Bone marrow (tissue), 2 donors: ENCODE measurements at regions not wholly inside any gene's neighbourhood (a gene's known extent, or its start where the extent isn't known, plus 50 kb on each side); places are given as distances from the start of the nearest gene placed in this dataset.

ENCODE experiments used
- DNase-seq, 2 donors: peaks; one replicate each; lab custom pipeline; 2025; lab: John Stamatoyannopoulos, UW

DNA sequence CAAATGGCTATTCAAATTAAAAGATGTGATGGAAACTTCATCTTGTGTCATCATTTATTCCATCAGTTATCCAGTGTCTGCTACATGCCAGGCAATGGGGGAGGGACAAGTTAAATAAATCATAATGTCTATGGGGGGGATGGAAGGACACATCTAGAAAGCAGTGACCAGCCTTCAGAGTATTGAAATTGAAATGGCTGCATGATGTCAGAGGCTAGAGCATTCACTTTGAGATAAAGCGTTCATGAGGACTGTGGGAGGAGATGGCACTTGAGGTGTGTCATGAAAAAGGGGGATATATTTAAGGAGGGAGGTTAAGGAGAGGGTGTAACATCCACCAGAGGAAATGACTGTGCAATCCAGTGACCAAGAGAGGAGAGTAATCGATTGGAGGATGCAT lies 50.6 kb downstream of the SLIT2 start:
- no peak for DNase-seq

DNA sequence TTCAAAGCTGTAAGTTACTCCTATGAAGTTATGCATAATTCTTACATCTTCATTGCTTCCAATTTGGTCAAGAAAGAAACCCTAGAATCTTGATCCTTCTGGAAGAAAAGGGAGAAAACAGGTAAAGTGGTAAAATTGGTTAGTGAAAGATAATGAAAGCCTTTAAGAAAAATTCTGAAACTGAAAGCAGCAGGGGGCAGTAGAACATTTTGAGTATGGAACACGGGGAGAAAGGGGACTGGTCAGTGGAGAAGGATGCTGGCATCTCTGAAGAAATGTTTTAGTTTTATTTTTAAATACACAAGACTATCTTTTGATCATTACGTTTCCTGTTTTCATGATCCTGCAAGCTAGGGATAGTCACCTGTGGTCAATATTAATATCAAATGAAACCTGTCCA lies 54.3 kb downstream of the SLIT2 start:
- no peak for DNase-seq

DNA sequence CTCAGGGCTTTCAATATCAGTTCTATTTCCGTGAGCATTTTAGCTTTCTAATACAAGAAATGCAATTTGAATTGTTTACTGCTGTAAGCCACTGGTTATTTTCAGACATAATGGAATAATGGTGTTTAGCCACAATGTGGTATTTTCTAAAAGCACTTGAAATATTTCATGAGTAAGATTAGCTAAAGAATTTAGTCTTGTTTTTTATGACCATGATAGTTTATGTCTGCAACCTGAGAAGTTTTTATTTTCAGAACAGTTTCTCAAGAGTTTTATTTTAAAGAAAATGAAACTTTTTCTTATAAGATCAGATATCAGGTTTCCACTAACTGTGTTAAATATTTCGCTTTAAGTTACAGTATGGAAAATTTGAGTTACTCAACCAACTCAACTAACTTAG lies 60.2 kb downstream of the SLIT2 start:
- DNase-seq, result no peak

- DNase-seq, result no peak
Measured at GRCh38 chr4:20313237-20314030, 61.7 kb downstream of the SLIT2 start.

- no peak for DNase-seq
Measured at GRCh38 chr4:20317424-20317985, 65.8 kb downstream of the SLIT2 start.

DNA sequence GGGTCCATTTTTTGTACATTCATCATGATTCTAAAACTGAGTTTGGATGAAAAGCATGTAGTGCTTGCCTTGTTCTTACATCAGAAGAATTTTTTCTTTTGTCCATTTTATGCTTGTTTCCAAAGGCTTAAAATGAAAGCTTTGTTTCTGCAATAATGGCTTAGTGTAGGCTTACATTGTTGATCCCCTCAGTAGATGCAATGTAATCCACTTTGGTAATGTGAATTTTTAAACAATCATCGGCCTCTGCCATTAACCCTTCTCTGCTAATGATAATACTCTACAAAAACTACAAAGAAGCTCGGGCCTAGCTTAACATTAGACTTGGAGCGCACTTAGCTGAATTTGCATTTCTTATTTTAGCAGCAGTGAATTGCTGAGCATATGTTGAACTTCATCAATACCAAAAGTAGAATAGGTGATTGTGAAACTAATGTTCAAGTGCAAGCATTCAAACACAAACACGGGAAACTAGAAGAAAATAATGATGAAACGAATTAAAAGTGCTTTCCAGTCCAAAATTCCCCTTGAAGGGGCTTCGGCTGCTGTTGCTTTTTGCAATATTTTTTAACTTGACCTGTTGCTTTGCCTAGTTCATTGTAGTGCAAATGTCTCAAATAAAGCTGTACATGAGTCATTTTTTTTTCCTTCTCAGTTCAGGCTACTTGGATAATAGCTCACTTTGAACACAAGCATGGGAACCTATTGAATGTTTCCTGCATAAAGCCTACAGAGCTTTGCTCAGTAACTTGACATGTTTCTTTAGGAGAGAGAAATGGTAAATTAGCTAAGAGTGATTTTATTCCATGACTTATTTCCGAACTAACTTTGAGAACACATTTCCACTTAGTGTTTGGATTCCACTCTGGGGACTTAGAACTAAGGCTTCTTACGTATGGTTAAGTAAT lies 66.5 kb downstream of the SLIT2 start:
- DNase-seq, result no peak

DNA sequence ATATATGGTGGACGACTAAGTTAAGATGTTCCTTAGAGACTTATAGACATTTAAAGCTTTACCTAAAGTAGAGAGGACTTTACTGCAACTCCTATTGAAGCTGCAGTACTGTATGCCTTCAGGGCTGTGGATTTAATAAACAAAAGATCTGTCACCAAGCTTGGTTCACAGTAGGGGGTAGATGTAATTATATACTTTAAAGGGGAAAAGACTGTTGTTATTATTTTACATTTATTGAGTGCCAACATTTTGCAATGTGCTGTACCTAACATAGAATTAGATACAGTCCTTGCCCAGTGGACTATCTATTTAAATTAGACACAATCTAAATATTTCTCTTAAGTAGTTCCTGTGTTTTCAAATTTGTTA lies 67.2 kb downstream of the SLIT2 start:
- no peak for DNase-seq

DNA sequence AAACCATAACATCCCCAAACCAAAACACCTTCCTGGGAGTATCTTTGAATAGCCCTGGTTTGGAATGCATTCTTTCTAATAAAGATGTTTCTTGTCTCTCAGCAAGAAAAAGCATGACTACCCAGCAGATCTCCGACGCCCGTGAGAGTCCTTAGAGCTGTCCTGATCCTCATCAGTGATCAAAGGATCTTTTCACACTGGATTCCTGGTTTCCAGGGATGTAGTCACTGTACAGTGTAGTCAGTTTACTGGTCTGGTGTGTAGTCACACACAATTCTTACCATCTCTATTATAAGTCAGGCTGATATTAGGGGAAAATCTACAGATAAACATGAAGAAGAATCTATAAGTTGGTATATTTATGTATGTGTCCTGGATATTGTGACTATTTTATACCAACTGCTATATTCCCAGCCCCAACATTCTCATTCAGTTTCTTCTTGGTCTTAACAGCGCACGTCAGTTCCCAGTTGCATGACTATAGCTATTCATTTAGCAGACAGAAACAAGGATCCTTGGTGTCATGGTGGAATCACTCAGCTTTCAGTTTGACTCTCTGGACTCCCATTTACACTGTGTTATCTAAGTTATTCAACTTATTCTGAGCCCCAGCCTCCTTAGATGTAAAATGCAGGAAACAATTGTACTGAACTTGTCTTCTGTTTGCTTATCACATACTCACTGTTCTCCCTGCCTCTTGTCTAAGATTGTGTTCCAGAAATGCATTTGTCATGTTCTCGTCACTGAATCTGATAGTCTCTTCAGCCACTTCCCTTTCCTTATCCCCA lies 68.3 kb downstream of the SLIT2 start:
- no peak for DNase-seq

DNA sequence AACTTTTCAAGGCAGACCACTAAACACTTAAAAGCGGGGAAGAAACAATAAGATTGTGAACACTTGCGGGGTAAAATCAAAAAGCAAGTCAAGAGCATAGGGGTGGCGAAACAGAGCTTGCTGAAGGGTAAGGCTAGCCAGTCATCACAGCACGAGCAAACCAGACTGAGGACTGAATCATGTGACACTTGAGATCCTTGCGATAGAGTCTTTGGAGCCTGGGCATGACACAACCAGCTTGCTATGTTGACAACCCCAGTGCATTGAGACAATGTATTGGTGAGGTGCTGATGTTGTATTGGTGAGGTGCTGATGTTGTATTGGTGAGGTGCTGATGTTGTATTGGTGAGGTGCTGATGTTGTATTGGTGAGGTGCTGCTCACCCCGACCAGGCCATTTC lies 72.3 kb downstream of the SLIT2 start:
- no peak for DNase-seq

GRCh38 chr4:20326460-20326859 lies 74.8 kb downstream of the SLIT2 start:
- no peak for DNase-seq

DNA sequence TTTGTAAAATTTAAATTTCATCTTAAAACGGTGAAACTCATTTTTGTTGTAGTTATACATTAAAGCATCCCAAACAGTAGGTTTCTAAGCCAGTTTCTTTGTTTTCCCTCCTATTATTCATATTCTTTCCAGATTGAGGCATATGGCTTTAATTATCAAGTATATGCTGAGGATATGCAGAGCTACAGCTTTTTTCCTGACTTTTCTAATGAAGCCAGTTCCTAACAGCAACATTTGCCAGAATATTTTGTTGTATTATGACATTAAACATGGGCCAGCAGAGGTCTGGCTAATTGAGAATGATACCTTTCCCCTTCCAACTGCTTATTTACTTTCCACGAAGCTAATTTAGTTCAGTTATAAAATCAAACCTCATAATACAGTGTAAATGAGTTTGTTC lies 75.3 kb downstream of the SLIT2 start:
- DNase-seq, result no peak

DNA sequence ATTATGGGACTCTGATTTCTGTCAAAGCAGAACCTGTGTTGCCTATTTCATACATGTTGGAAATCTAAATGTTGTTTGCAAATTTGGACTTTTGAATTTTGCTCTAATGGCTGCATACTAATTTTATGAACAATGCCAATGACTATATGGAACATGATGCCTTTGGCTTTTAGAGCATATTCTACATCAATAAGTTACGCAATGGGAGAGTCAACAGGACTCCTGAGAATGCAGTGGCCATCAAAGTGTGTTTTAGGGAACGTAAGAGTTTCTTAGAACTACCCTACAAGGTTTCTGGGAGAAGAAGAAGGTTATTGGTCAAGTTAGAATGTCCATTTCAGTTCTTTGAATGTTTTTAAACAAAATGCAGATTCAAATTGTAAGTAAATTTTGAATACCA lies 76.1 kb downstream of the SLIT2 start:
- DNase-seq, result no peak

GRCh38 chr4:20331642-20332041 lies 79.9 kb downstream of the SLIT2 start:
- no peak for DNase-seq

DNA sequence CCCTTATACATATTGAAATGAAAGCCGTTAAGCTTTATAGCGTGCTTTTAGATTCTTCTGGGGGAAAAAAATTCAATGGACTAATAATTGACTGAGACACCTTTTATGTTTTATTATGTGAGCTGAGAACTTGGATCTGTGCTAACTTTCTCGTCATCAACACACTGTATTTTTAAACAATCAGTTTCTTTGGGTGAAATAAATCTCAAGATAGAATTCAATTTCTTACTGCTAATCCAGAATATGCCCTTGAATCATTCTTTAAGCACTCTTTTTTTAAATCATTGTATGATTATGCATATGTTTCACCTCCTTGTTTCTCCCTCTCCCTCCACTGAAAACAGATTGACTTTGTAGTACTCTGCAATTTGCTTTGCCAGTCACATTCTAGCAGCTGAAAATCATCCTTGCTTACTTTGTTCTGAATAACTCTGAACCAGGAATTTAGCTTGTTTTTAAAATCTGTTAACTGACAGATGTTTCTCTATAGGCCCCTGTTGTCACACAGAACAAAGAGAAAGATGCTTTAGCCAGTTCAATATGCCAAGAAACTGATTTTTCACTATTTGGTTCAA lies 81.5 kb downstream of the SLIT2 start:
- no peak for DNase-seq

GRCh38 chr4:20337261-20337664 lies 85.6 kb downstream of the SLIT2 start:
- DNase-seq, result no peak

GRCh38 chr4:20338841-20339240 lies 87.1 kb downstream of the SLIT2 start:
- no peak for DNase-seq

GRCh38 chr4:20341134-20341738 lies 89.5 kb downstream of the SLIT2 start:
- DNase-seq, result no peak

DNA sequence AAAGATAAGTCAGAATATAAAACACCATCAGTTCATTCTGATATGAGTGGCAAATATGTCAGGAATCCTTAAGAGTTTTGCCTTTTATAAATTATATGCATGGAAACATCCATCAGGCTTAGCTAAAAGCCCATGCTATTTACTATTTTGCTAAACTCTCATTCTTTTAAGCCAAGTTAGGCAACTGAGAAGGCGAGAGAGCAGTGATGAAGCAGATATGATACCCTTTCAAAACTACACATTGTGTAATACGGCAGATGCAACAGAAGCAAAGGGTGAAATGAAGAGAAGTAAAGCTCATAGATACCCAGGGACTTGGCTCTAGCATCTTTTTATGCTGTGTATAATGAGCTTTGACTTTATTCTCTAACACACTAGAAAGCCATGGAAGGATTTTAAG lies 95.8 kb downstream of the SLIT2 start:
- DNase-seq, result no peak

DNA sequence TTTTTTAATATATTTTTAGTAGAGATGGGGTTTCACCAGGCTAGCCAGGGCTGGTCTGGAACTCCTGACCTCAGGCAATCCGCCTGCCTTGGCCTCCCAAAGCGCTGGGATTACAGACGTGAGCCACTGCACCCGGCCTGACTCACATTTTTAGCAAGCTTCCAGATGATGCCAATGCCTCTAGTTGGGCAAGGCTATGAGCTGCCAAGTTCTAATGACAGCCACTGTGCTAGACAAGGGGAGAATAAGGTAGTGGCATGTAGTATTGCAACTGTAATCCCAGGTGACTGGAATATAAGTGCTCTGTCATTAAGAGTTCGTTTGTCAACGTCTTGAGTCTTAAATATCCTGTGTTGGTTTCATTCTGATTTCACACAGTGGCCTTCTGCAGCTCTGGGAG lies 96.7 kb downstream of the SLIT2 start:
- no peak for DNase-seq

- DNase-seq, result no peak
Measured at GRCh38 chr4:20351360-20352162, 99.9 kb downstream of the SLIT2 start.

- DNase-seq, result no peak
Measured at GRCh38 chr4:20352163-20352431, 100.4 kb downstream of the SLIT2 start.
